Uterus (tissue), 2 donors: ENCODE measurements at regions not wholly inside any gene's neighbourhood (a gene's known extent, or its start where the extent isn't known, plus 50 kb on each side); places are given as distances from the start of the nearest gene placed in this dataset.

ENCODE experiments used
- POLR2A ChIP-seq, 2 donors: fragments of 450-650 bp; IDR thresholded peaks; one replicate each; pipeline ENCODE4 v1.6.1; 2016; ENCODE audit warnings: antibody characterized with exemption in 2 of 2, mild to moderate bottlenecking in 1 of 2, moderate library complexity in 1 of 2
- TF ChIP-seq, protein P1 (sequence below), 4 experiments: fragments of 200-600 bp in 2 of 4; fragments of 450-650 bp in 2 of 4; sonication (generic) in 2 of 4; IDR thresholded peaks; one replicate each; pipeline ENCODE4 v1.5.1; 2016 to 2019; ENCODE audit warnings: antibody characterized with exemption in 4 of 4, mild to moderate bottlenecking in 2 of 4, moderate library complexity in 1 of 4

- no peak for TF ChIP-seq POLR2A (IDR thresholded peaks at IDR 0.05)
- TF ChIP-seq, protein P1, sequence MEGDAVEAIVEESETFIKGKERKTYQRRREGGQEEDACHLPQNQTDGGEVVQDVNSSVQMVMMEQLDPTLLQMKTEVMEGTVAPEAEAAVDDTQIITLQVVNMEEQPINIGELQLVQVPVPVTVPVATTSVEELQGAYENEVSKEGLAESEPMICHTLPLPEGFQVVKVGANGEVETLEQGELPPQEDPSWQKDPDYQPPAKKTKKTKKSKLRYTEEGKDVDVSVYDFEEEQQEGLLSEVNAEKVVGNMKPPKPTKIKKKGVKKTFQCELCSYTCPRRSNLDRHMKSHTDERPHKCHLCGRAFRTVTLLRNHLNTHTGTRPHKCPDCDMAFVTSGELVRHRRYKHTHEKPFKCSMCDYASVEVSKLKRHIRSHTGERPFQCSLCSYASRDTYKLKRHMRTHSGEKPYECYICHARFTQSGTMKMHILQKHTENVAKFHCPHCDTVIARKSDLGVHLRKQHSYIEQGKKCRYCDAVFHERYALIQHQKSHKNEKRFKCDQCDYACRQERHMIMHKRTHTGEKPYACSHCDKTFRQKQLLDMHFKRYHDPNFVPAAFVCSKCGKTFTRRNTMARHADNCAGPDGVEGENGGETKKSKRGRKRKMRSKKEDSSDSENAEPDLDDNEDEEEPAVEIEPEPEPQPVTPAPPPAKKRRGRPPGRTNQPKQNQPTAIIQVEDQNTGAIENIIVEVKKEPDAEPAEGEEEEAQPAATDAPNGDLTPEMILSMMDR (IDR thresholded peaks at IDR 0.05), result no peak
Observed at GRCh38 chr3:177916461-177916860, 619.8 kb upstream of the KCNMB2 start.
